Aorta (tissue), 5 donors: ENCODE measurements at regions not wholly inside any gene's neighbourhood (a gene's known extent, or its start where the extent isn't known, plus 50 kb on each side); places are given as distances from the start of the nearest gene placed in this dataset.

Experiments
- ATAC-seq: fragments of 200-7000 bp; cut with Tn5 transposase; one replicate; pipeline ENCODE4 v1.9.1; 2022; ENCODE audit warnings: moderate library complexity; ENCODE audit not compliant: low FRiP score
- DNase-seq, 2 donors: peaks; one replicate each; pipeline ENCODE4 v3.0.0-alpha.2; 2020
- H3K27ac ChIP-seq, 2 donors: one replicate each; pipeline ENCODE4 v1.5.1; 2013; ENCODE audit warnings: low read length in 2 of 2, mild to moderate bottlenecking in 2 of 2, moderate library complexity in 2 of 2, control low read depth in 1 of 2, inconsistent platforms in 1 of 2, low read depth in 1 of 2
- H3K27me3 ChIP-seq, 2 donors: one replicate each; pipeline ENCODE4 v1.6.1; 2013; ENCODE audit warnings: control low read depth in 1 of 2, low read length in 1 of 2, mild to moderate bottlenecking in 1 of 2, moderate library complexity in 1 of 2; ENCODE audit not compliant: insufficient read depth in 2 of 2, control insufficient read depth in 1 of 2
- H3K36me3 ChIP-seq, 2 donors: one replicate each; pipeline ENCODE4 v1.6.1; 2013; ENCODE audit warnings: control low read depth in 1 of 2, low read length in 1 of 2, mild to moderate bottlenecking in 1 of 2; ENCODE audit not compliant: insufficient read depth in 2 of 2, control insufficient read depth in 1 of 2
- H3K4me1 ChIP-seq, 2 donors: one replicate each; pipeline ENCODE4 v1.6.1; 2013; ENCODE audit warnings: low read length in 2 of 2, control low read depth in 1 of 2, mild to moderate bottlenecking in 1 of 2, moderate library complexity in 1 of 2; ENCODE audit not compliant: insufficient read depth in 2 of 2, control insufficient read depth in 1 of 2
- H3K4me3 ChIP-seq, 2 donors: one replicate each; pipeline ENCODE4 v1.5.1; 2013; ENCODE audit warnings: low read length in 2 of 2, control low read depth in 1 of 2, mild to moderate bottlenecking in 1 of 2
- H3K9me3 ChIP-seq: one replicate; pipeline ENCODE4 v1.6.1; 2013; ENCODE audit warnings: mild to moderate bottlenecking, low read length; ENCODE audit not compliant: control insufficient read depth
- WGBS, 2 donors: extraction: QIAGEN DNeasy Blood & Tissue Kit; methylation state at CpG; one replicate each; pipeline ENCODE4 v1.1.7; 2013; 5-methylcytosine and 5-hydroxymethylcytosine counted together
- intact Hi-C, 2 donors: fragments of 100-400 bp; cut with DNase I; formaldehyde crosslinking; loops; one replicate each; pipeline versions ENCODE4 v1.14.2 to v1.15.0; 2022
- donor health status: healthy with polysubstance abuse.
- donor health status: Bipolar disorder and iron deficiency.
- donor health status: DM: no; HTN: no; CAD: no.
- donor health status: DM: no; HTN: no; CAD: no.
- donor health status: DM: yes; HTN: yes; CAD: no.

DNA sequence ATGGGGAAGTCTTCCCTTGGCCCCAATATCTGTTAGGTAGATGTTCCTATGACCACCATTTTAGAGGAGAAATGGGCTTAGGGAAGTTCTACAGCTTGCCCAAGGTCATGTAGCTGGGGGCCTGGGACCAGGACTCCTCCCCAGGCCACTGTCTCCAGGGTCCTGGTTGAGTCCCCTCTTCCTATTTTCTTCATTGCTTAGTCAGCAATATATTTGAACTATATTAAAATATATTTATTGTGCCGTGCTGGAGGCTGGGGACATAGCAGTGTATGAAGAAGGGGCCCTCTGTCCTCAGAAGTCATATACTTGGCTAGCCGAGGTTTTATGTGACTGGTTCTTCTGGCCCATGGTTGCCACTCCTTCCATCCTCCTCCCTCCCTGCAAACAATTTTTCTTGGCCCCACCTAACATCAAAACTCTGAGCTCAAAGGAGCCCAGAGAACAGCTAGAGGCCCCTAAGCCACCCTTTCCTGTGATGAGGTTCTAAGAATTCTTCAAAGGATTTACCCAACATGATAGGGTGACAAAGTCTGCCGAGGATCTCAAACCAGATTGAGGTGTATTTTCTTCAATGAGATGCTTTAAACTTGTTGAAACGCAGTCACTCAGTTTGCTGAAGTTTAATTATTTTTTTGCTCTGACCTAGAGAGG lies 121.2 kb upstream of the RASGRP1 start:
- no peaks in the 10 kb centered on the region for H3K9me3 ChIP-seq
- ATAC-seq = no peak
- intact Hi-C loops = loop anchor here (2.0 to 5.0 kb wide), 2 partner anchors 119 to 245 kb away; no protein-coding TSS in a partner anchor

DNA sequence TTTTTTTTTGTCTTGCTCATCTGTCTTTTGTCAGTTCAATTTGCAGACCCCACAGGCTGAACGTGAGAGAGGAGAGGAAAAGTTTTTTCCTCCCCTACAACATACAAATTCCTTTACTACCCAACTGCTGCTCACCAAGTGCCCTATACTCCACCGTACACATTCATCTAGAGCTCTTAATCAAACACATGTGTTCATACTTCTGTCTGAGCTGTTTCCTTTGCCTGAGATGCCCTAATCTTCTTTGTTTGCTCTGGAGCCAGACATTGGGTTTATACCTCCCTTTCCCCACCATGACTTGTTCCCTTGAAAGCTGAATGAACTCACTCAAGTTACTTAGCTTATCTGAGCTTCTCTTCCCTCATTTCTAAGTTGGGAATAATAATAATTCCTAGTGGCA lies 122.7 kb upstream of the RASGRP1 start:
- Histone ChIP-seq H3K36me3 (no peaks in the 10 kb centered on the region), H3K4me3 (no peak overlapping the region), H3K27ac (no peak overlapping the region), H3K27me3 (peaks cover 0 to 2% of the 10 kb centered on the region in 2 donors), H3K9me3 (no peaks in the 10 kb centered on the region), H3K4me1 (no peaks in the 10 kb centered on the region)
- ATAC-seq (no peak), DNase-seq (no peak)
- 44 to 49% methylated on average over 2 of the region's 2 CpGs for WGBS, 2 donors
- intact Hi-C loops = loop anchor here in 1 of 2 donors (5.0 kb wide), 1 partner anchor 120 kb away; no protein-coding TSS in a partner anchor

More for the DNA sequence above, 121.2 kb upstream of the RASGRP1 start:
- Histone ChIP-seq H3K4me1 (no peaks in the 10 kb centered on the region), H3K36me3 (no peaks in the 10 kb centered on the region), H3K27me3 (peaks cover 0 to 2% of the 10 kb centered on the region in 2 donors), H3K4me3 (no peak overlapping the region), H3K27ac (no peak overlapping the region)
- 89 to 96% methylated on average over 4 of the region's 4 CpGs for WGBS, 2 donors
- DNase-seq = no peak

GRCh38 chr15:38687775-38688495 lies 123.3 kb upstream of the RASGRP1 start:
- no peak overlapping the region for H3K4me3 ChIP-seq
- WGBS, 2 donors = 78 to 86% methylated on average over 7 of the region's 7 CpGs
- no peaks in the 10 kb centered on the region for H3K9me3 ChIP-seq
- no peak for ATAC-seq
- no peak for DNase-seq
- no peaks in the 10 kb centered on the region for H3K4me1 ChIP-seq
- H3K27me3 ChIP-seq = peaks cover 0 to 2% of the 10 kb centered on the region in 2 donors
- H3K36me3 ChIP-seq = no peaks in the 10 kb centered on the region
- intact Hi-C loops = loop anchor here in 1 of 2 donors (5.0 kb wide), 1 partner anchor 121 kb away; no protein-coding TSS in a partner anchor
- no peak overlapping the region for H3K27ac ChIP-seq

GRCh38 chr15:38688761-38689160 lies 124.1 kb upstream of the RASGRP1 start:
- H3K4me3 ChIP-seq = no peak overlapping the region
- no peaks in the 10 kb centered on the region for H3K36me3 ChIP-seq
- no peaks in the 10 kb centered on the region for H3K9me3 ChIP-seq
- intact Hi-C loops = loop anchor here in 1 of 2 donors (5.0 kb wide), 1 partner anchor 121 kb away; no protein-coding TSS in a partner anchor
- no peak overlapping the region for H3K27ac ChIP-seq
- H3K27me3 ChIP-seq = peaks cover 0 to 2% of the 10 kb centered on the region in 2 donors
- 93 to 97% methylated on average over 1 of the region's 1 CpG for whole genome bisulfite sequencing, 2 donors
- ATAC-seq (no peak), DNase-seq (no peak)
- H3K4me1 ChIP-seq = no peaks in the 10 kb centered on the region

- ATAC-seq (no peak), DNase-seq (no peak)
- 89 to 91% methylated on average over 2 of the region's 2 CpGs for WGBS, 2 donors
- intact Hi-C loops = loop anchor here in 1 of 2 donors (5.0 kb wide), 1 partner anchor 122 kb away; no protein-coding TSS in a partner anchor
- no peaks in the 10 kb centered on the region for H3K9me3 ChIP-seq
- H3K27ac ChIP-seq = no peak overlapping the region
- peaks cover 0 to 2% of the 10 kb centered on the region in 2 donors for H3K27me3 ChIP-seq
- no peaks in the 10 kb centered on the region for H3K36me3 ChIP-seq
- H3K4me1 ChIP-seq = no peaks in the 10 kb centered on the region
- H3K4me3 ChIP-seq = no peak overlapping the region
Measured at GRCh38 chr15:38689522-38689921, 124.9 kb upstream of the RASGRP1 start.

- H3K27me3 ChIP-seq = peaks cover 0 to 2% of the 10 kb centered on the region in 2 donors
- no peak overlapping the region for H3K4me3 ChIP-seq
- H3K27ac ChIP-seq = no peak overlapping the region
- intact Hi-C loops = loop anchor here in 1 of 2 donors (5.0 kb wide), 1 partner anchor 233 kb away; no protein-coding TSS in a partner anchor
- no peaks in the 10 kb centered on the region for H3K4me1 ChIP-seq
- no peaks in the 10 kb centered on the region for H3K36me3 ChIP-seq
- ATAC-seq (no peak), DNase-seq (no peak)
- H3K9me3 ChIP-seq = no peaks in the 10 kb centered on the region
- 91% methylated on average over 5 of the region's 5 CpGs for WGBS, 2 donors
Measured at GRCh38 chr15:38690216-38690615, 125.6 kb upstream of the RASGRP1 start.

- peak; percentile 69 to 79 for DNase-seq
- ATAC-seq = peak; percentile 85
- intact Hi-C loops = loop anchor here in 1 of 2 donors (5.0 kb wide), 1 partner anchor 234 kb away; no protein-coding TSS in a partner anchor
- Histone ChIP-seq H3K27me3 (peaks cover 0 to 2% of the 10 kb centered on the region in 2 donors), H3K27ac (no peak overlapping the region), H3K9me3 (no peaks in the 10 kb centered on the region), H3K4me1 (no peaks in the 10 kb centered on the region), H3K36me3 (no peaks in the 10 kb centered on the region), H3K4me3 (no peak overlapping the region)
- 7 to 13% methylated on average over 4 of the region's 4 CpGs for WGBS, 2 donors
Measured at GRCh38 chr15:38690719-38691332, 126.2 kb upstream of the RASGRP1 start.

- Histone ChIP-seq H3K27ac (no peak overlapping the region), H3K4me3 (no peak overlapping the region), H3K4me1 (no peaks in the 10 kb centered on the region), H3K36me3 (no peaks in the 10 kb centered on the region), H3K9me3 (no peaks in the 10 kb centered on the region), H3K27me3 (peaks cover 0 to under 1% of the 10 kb centered on the region in 2 donors)
- 2 to 5% methylated on average over 2 of the region's 2 CpGs for WGBS, 2 donors
- peak; percentile 66 for ATAC-seq
- DNase-seq = no peak
- intact Hi-C loops = loop anchor here in 1 of 2 donors (5.0 kb wide), 1 partner anchor 234 kb away; no protein-coding TSS in a partner anchor
Measured at GRCh38 chr15:38691377-38691776, 126.8 kb upstream of the RASGRP1 start.
